ENCODE measurements at regions not wholly inside any gene's neighbourhood (a gene's known extent, or its start where the extent isn't known, plus 50 kb on each side); places are given as distances from the start of the nearest gene placed in this dataset.

- peak overlapping the region; percentile 47 for H3K27ac ChIP-seq (ENCODE audit: control insufficient read depth, insufficient read depth)
- H3K36me3 ChIP-seq (ENCODE audit: control insufficient read depth in 2 of 2, insufficient read depth in 2 of 2, low read length in 1 of 2): no peaks in the 10 kb centered on the region; a peak in 1 of 4 replicates
- FAIRE-seq: peak; percentile 47
- CTCF ChIA-PET: interaction anchor here (0.9 to 19.5 kb wide), 20 partner anchors 9 to 225 kb away, joined by 3 to 494 read pairs (median 5); partner anchors contain the start of gene DST
- SMC1A ChIA-PET (ENCODE audit: uncharacterized antibody, unreplicated experiment): interaction anchor here (1.2 to 20.4 kb wide), 20 partner anchors 9 to 172 kb away, joined by 3 to 396 read pairs (median 8); no protein-coding TSS in a partner anchor
- no peak overlapping the region for H3K9ac ChIP-seq (ENCODE audit: control insufficient read depth, insufficient read depth, low read length)
- peaks cover 78% of the 10 kb centered on the region for H3K4me1 ChIP-seq (ENCODE audit: control insufficient read depth, insufficient read depth, low read length)
- POLR2A ChIA-PET: interaction anchor here (0.7 to 2.9 kb wide), 10 partner anchors 13 to 174 kb away, joined by 3 to 20 read pairs (median 4); no protein-coding TSS in a partner anchor
- no peaks in the 10 kb centered on the region for H4K20me1 ChIP-seq (ENCODE audit: control insufficient read depth, insufficient read depth)
- DNase-seq (ENCODE audit: low read depth, low spot score): peak; percentile 92
- RAD21 ChIA-PET (ENCODE audit: unreplicated experiment): interaction anchor here (0.7 to 15.3 kb wide), 22 partner anchors 9 to 225 kb away, joined by 3 to 450 read pairs (median 9); no protein-coding TSS in a partner anchor
- intact Hi-C loops (cut with micrococcal nuclease; ENCODE audit: unreplicated experiment) (loop anchor here (2.0 to 10.0 kb wide), 4 partner anchors 28 to 188 kb away; partner anchors contain the start of gene BEND6), in situ Hi-C loops (cut with MboI) (loop anchor here (5.0 kb wide), 1 partner anchor 76 kb away; no protein-coding TSS in a partner anchor)
- H3K79me2 ChIP-seq (ENCODE audit: control insufficient read depth, insufficient read depth, low read length): peaks cover 83% of the 10 kb centered on the region
- peak; percentile 79 for ATAC-seq
- peak overlapping the region; percentile 49 for H3K4me2 ChIP-seq (ENCODE audit: control insufficient read depth, insufficient read depth)
- H2AFZ ChIP-seq (ENCODE audit: control insufficient read depth, low read depth, low read length): no peak overlapping the region
- H3K4me3 ChIP-seq: 0 out of 2 replicates have a peak overlapping the region, but pooled peaks have one; percentile 13
- no peaks in the 10 kb centered on the region for H3K27me3 ChIP-seq (replicated peaks in 1 of 2; ENCODE audit: control insufficient read depth in 2 of 2, insufficient read depth in 2 of 2, low read length in 1 of 2)
- no TSS peak for BruUV-seq (replicated peaks)
- WGBS (ENCODE audit: insufficient coverage, insufficient replicate concordance, low lambda C conversion rate, missing lambda C conversion rate): 0% methylated on average over 1 of the region's 1 CpG
- H3K9me3 ChIP-seq (replicated peaks; ENCODE audit: control insufficient read depth, insufficient read depth, low read length): no peaks in the 10 kb centered on the region
- TF ChIP-seq NFIC (IDR thresholded peaks at IDR 0.05; ENCODE audit: low read depth, low read length): peak; percentile 91
- TF ChIP-seq IKZF2 (IDR thresholded peaks at IDR 0.05): peak; percentile 82 to 88
- TF ChIP-seq SUPT20H (IDR thresholded peaks at IDR 0.05; ENCODE audit: borderline replicate concordance, control insufficient read depth, low read depth, low read length): no peak
- no peak for TF ChIP-seq TARDBP (IDR thresholded peaks at IDR 0.05; ENCODE audit: borderline replicate concordance)
- TF ChIP-seq ZBTB4 (CRISPR knock-in tag; IDR thresholded peaks at IDR 0.05): no peak
- peak; percentile 64 for TF ChIP-seq ZNF687 (IDR thresholded peaks at IDR 0.05)
- TF ChIP-seq TCF3 (IDR thresholded peaks at IDR 0.05; ENCODE audit: borderline replicate concordance, insufficient read depth, low read depth, low read length): no peak
- no peak for TF ChIP-seq CHD2 (IDR thresholded peaks at IDR 0.05; ENCODE audit: borderline replicate concordance, low read depth, low read length)
- TF ChIP-seq SREBF1 (IDR thresholded peaks at IDR 0.05; ENCODE audit: low read length): no peak
- TF ChIP-seq BCL3 (IDR thresholded peaks at IDR 0.05; ENCODE audit: borderline replicate concordance, insufficient read depth, low read depth, low read length, poor library complexity, severe bottlenecking): no peak
- TF ChIP-seq BMI1 (IDR thresholded peaks at IDR 0.05; ENCODE audit: borderline replicate concordance): no peak
- TF ChIP-seq CHD1 (IDR thresholded peaks at IDR 0.05; ENCODE audit: low read depth, low read length): no peak
- TF ChIP-seq NRF1 (conservative IDR thresholded peaks at IDR 0.05; ENCODE audit: low read depth, low read length): no peak
- TF ChIP-seq WRNIP1 (IDR thresholded peaks at IDR 0.05; ENCODE audit: borderline replicate concordance, low read depth, low read length): no peak
- peak; percentile 77 for TF ChIP-seq NR2F1 (conservative IDR thresholded peaks at IDR 0.05)
- no peak; the same call in 1 of the 2 replicates for TF ChIP-seq ZSCAN29 (IDR thresholded peaks at IDR 0.05)
Observed at GRCh38 chr6:56766806-56767178, 124.1 kb upstream of the DST start.
